DOHH2 (cell line): ENCODE measurements at regions not wholly inside any gene's neighbourhood (a gene's known extent, or its start where the extent isn't known, plus 50 kb on each side); places are given as distances from the start of the nearest gene placed in this dataset.

Experiments used
- H3F3A ChIP-seq: fragments of 200-600 bp; sonication (generic), shearing (Covaris generic); 2 replicates; pipeline ENCODE4 v1.6.0; 2016; ENCODE audit warnings: antibody characterized with exemption, mild to moderate bottlenecking; ENCODE audit not compliant: control insufficient read depth, insufficient read depth
- H3K27ac ChIP-seq: fragments of 200-600 bp; sonication (generic); 2 replicates; pipeline ENCODE4 v1.5.1; 2014; ENCODE audit warnings: low read depth, mild to moderate bottlenecking, low read length, moderate library complexity
- H3K27me3 ChIP-seq: fragments of 200-600 bp; sonication (generic); 2 replicates; pipeline ENCODE4 v1.6.1; 2014; ENCODE audit warnings: mild to moderate bottlenecking, low read length, mixed read lengths; ENCODE audit not compliant: control insufficient read depth
- H3K36me3 ChIP-seq: fragments of 200-600 bp; sonication (generic); 2 replicates; pipeline ENCODE4 v1.6.1; 2014; ENCODE audit warnings: mild to moderate bottlenecking, low read length, moderate library complexity, mixed read lengths; ENCODE audit not compliant: control insufficient read depth
- H3K4me1 ChIP-seq: fragments of 200-600 bp; sonication (generic); 2 replicates; pipeline ENCODE4 v1.6.1; 2014; ENCODE audit warnings: mild to moderate bottlenecking, low read length, mixed read lengths; ENCODE audit not compliant: control insufficient read depth
- H3K4me2 ChIP-seq: fragments of 200-600 bp; sonication (generic); 2 replicates; pipeline ENCODE4 v1.6.0; 2014; ENCODE audit warnings: mild to moderate bottlenecking, low read length, moderate library complexity
- H3K4me3 ChIP-seq: fragments of 200-600 bp; sonication (generic); 2 replicates; pipeline ENCODE4 v1.5.1; 2014; ENCODE audit warnings: mild to moderate bottlenecking, low read length, mixed read lengths
- H3K79me2 ChIP-seq: fragments of 200-600 bp; sonication (generic); 2 replicates; pipeline ENCODE4 v1.6.1; 2014; ENCODE audit warnings: mild to moderate bottlenecking, low read length, mixed read lengths; ENCODE audit not compliant: control insufficient read depth
- H3K9me2 ChIP-seq: fragments of 200-600 bp; sonication (generic); replicated peaks from 2 replicates; pipeline ENCODE4 v1.6.1; 2014; ENCODE audit warnings: mild to moderate bottlenecking, low read length, mixed read lengths; ENCODE audit not compliant: control insufficient read depth
- H3K9me3 ChIP-seq: fragments of 200-600 bp; sonication (generic); 2 replicates; pipeline ENCODE4 v1.6.1; 2014; ENCODE audit warnings: antibody characterized with exemption, low read length, mixed read lengths; ENCODE audit not compliant: control insufficient read depth, insufficient read depth
- H4K20me1 ChIP-seq: fragments of 200-600 bp; sonication (generic); 2 replicates; pipeline ENCODE4 v1.6.0; 2014; ENCODE audit warnings: low read depth, mild to moderate bottlenecking, antibody characterized with exemption, low read length, moderate library complexity; ENCODE audit not compliant: control insufficient read depth, insufficient read depth
- EZH2phosphoT487 ChIP-seq: fragments of 200-600 bp; sonication (generic); IDR thresholded peaks from 2 replicates; pipeline ENCODE4 v1.6.1; 2017; ENCODE audit warnings: borderline replicate concordance, mild to moderate bottlenecking, antibody characterized with exemption, low read length, moderate library complexity, mixed read lengths
- TF ChIP-seq, protein P1 (sequence below): fragments of 200-600 bp; sonication (generic); IDR thresholded peaks from one replicate; pipeline ENCODE4 v1.5.1; 2014; ENCODE audit warnings: antibody characterized with exemption, mild to moderate bottlenecking, low read depth, low read length; ENCODE audit not compliant: poor library complexity, severe bottlenecking

DNA sequence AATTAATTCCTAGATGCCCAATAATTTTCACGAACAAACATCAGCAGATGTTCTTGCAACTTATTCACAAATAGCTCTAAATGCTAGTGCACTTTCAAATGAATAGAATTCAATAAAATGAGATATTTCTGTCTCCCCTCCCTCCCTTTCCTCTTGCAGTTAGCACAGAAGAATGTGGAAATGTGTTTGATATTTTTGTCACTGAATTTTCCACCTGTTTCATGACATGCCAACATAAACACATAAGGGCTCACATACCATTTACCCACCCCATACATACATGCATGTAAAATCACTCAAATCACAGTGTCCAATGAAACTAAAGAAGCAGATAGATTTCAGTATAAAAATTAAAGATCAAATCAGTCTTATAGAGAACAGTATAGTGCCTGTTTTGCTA lies 746.9 kb upstream of the MARCKS start:
- H4K20me1 ChIP-seq = no peaks in the 10 kb centered on the region
- TF ChIP-seq EZH2phosphoT487 = no peak
- H3K36me3 ChIP-seq = no peaks in the 10 kb centered on the region
- H3K9me3 ChIP-seq = no peaks in the 10 kb centered on the region
- no peaks in the 10 kb centered on the region for H3K9me2 ChIP-seq
- H3F3A ChIP-seq = no peaks in the 10 kb centered on the region
- no peaks in the 10 kb centered on the region for H3K4me1 ChIP-seq
- no peak overlapping the region for H3K4me2 ChIP-seq
- no peaks in the 10 kb centered on the region for H3K27me3 ChIP-seq
- no peak overlapping the region for H3K4me3 ChIP-seq
- no peaks in the 10 kb centered on the region for H3K79me2 ChIP-seq
- no peak overlapping the region for H3K27ac ChIP-seq

DNA sequence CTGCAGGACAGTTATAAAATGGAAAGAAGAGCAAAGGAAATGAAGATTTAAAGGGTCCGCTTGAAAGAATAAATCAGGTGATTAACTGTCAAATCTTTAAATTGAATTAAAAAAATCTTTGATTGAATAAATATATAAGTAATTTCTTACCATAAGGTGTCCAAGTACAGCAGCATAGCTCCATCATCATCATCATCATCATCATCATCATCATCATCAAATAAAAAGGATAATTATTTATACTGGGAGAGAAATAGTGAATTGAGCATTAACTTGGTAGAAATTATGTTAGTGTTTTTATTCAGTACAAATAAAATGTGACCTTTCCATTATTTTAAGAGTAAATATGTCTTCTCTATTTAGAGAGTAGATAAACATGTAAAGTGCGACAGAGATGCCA lies 745.6 kb upstream of the MARCKS start:
- Histone ChIP-seq H3F3A (no peaks in the 10 kb centered on the region), H3K27ac (no peak overlapping the region), H3K4me2 (no peak overlapping the region), H3K4me1 (no peaks in the 10 kb centered on the region), H3K27me3 (no peaks in the 10 kb centered on the region), H4K20me1 (no peaks in the 10 kb centered on the region), H3K9me2 (no peaks in the 10 kb centered on the region), H3K4me3 (no peak overlapping the region), H3K36me3 (no peaks in the 10 kb centered on the region), H3K9me3 (no peaks in the 10 kb centered on the region), H3K79me2 (no peaks in the 10 kb centered on the region)
- TF ChIP-seq EZH2phosphoT487 = no peak
- TF ChIP-seq, protein P1, sequence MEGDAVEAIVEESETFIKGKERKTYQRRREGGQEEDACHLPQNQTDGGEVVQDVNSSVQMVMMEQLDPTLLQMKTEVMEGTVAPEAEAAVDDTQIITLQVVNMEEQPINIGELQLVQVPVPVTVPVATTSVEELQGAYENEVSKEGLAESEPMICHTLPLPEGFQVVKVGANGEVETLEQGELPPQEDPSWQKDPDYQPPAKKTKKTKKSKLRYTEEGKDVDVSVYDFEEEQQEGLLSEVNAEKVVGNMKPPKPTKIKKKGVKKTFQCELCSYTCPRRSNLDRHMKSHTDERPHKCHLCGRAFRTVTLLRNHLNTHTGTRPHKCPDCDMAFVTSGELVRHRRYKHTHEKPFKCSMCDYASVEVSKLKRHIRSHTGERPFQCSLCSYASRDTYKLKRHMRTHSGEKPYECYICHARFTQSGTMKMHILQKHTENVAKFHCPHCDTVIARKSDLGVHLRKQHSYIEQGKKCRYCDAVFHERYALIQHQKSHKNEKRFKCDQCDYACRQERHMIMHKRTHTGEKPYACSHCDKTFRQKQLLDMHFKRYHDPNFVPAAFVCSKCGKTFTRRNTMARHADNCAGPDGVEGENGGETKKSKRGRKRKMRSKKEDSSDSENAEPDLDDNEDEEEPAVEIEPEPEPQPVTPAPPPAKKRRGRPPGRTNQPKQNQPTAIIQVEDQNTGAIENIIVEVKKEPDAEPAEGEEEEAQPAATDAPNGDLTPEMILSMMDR = no peak

DNA sequence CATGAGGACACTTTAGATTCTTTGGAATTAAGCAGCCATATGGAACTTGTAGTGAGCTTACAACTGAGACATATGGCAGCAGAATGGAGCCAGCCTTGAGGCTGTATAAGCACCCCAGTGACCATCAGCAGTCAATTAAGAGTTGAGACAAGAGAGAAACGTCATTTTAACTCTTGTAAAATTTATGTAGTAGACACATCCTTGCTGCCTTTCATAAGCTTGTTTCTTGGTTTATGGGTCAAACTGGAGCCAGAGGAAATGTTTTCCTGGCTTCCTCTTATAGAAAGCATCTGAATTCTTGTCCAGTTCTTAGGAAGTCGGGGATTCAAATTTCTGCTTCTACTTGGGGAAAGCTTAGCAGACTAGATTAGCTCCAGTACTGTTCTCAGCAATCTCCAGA lies 745.1 kb upstream of the MARCKS start:
- Histone ChIP-seq H3K79me2 (no peaks in the 10 kb centered on the region), H4K20me1 (no peaks in the 10 kb centered on the region), H3K9me2 (no peaks in the 10 kb centered on the region), H3K36me3 (no peaks in the 10 kb centered on the region), H3K27me3 (no peaks in the 10 kb centered on the region), H3K9me3 (no peaks in the 10 kb centered on the region), H3F3A (no peaks in the 10 kb centered on the region), H3K4me1 (no peaks in the 10 kb centered on the region), H3K4me2 (no peak overlapping the region), H3K4me3 (no peak overlapping the region), H3K27ac (no peak overlapping the region)
- no peak for TF ChIP-seq EZH2phosphoT487
- TF ChIP-seq, protein P1 = no peak

DNA sequence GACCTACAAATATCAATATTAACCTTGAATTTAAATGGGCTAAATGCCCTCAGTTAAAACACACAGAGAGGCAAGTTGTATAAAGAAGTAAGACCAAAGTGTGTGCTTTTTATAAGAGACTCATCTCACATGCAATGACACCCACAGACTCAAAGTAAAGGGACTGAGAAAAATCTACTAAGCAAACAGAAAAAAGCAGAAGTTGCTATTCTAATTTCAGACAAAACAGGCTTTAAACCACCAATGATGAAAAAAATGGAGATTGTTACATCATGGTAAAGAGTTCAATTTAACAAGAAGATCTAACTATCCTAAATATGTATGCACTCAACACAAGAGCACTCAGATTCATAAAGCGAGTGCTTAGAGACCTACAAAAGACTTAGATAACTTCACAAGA lies 741.9 kb upstream of the MARCKS start:
- Histone ChIP-seq H3F3A (no peaks in the 10 kb centered on the region), H3K27me3 (no peaks in the 10 kb centered on the region), H3K4me1 (no peaks in the 10 kb centered on the region), H4K20me1 (no peaks in the 10 kb centered on the region), H3K4me3 (no peak overlapping the region), H3K79me2 (no peaks in the 10 kb centered on the region), H3K27ac (no peak overlapping the region), H3K9me3 (no peaks in the 10 kb centered on the region), H3K4me2 (no peak overlapping the region), H3K36me3 (no peaks in the 10 kb centered on the region), H3K9me2 (no peaks in the 10 kb centered on the region)
- TF ChIP-seq EZH2phosphoT487 = no peak
- TF ChIP-seq, protein P1 = no peak
